ENCODE measurements at regions not wholly inside any gene's neighbourhood (a gene's known extent, or its start where the extent isn't known, plus 50 kb on each side); places are given as distances from the start of the nearest gene placed in this dataset.

DNA sequence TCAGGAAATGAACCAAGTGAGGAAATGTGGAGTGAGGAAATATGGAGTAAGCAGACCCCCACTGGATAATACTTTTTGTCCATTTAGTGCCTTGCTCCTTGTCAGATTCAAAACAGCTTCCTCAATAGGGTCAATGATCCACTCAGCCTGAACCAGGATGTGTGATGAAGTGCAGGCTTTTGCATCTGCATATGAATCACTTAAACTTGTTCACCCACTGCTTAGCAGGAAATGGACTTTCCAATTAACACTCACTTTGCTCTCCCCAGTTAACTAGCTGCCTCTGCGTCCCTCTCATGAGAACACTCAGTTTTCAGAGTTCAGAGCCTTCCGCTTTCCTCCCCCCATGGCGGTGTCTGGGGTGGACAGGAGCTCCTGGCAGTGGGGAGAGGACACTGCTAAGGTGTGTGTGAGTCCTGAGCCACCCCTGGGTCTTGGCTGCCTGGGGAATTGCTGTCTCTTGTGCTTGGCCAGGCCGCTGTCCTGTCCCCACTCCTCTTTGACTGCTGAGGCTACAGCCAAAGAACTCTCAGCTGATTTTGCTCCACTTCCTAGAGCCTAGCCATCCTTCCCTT is 621.8 kb downstream of the CDH26 start:
- Histone ChIP-seq H3K36me3 (ENCODE audit: control insufficient read depth, insufficient read depth, low read length) (no peaks in the 10 kb centered on the region), H3K4me3 (ENCODE audit: low read depth, low read length) (no peak overlapping the region), H3K27me3 (ENCODE audit: control insufficient read depth, insufficient read depth, low read length) (no peaks in the 10 kb centered on the region)
- TF ChIP-seq, protein P1, sequence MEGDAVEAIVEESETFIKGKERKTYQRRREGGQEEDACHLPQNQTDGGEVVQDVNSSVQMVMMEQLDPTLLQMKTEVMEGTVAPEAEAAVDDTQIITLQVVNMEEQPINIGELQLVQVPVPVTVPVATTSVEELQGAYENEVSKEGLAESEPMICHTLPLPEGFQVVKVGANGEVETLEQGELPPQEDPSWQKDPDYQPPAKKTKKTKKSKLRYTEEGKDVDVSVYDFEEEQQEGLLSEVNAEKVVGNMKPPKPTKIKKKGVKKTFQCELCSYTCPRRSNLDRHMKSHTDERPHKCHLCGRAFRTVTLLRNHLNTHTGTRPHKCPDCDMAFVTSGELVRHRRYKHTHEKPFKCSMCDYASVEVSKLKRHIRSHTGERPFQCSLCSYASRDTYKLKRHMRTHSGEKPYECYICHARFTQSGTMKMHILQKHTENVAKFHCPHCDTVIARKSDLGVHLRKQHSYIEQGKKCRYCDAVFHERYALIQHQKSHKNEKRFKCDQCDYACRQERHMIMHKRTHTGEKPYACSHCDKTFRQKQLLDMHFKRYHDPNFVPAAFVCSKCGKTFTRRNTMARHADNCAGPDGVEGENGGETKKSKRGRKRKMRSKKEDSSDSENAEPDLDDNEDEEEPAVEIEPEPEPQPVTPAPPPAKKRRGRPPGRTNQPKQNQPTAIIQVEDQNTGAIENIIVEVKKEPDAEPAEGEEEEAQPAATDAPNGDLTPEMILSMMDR (IDR thresholded peaks at IDR 0.05; ENCODE audit: insufficient read depth, low read depth, low read length) = no peak
- DNase-seq (ENCODE audit: low read depth) = no peak
- ChIA-PET POLR2A (no interaction called here), CTCF (no interaction called here)

DNA sequence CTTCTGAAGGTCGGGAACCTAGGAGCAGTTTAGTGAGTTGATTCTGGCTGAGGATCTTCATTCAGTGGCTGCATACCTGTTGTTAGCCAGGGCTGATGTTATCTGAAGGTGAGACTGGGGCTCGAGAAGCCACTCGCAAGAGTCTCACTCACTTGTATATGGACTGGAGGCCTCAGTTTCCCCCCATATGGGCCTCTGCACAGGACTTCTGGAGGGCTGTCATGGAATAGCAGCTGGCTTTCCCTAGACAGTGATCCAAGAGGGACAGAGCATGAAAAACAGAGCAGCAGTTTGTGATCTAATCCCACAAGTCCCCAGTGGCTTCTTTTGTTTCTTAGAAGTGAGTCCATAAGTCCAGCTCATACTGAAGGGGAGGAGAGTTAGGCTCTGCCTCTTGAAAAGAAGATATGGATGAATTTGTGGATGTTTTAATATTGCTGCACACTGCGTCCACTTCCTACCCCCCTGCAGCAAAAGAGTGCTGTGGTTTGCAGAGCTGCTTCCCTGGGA is 623.4 kb downstream of the CDH26 start:
- H3K27me3 ChIP-seq (ENCODE audit: control insufficient read depth, insufficient read depth, low read length) = no peaks in the 10 kb centered on the region
- ChIA-PET POLR2A (no interaction called here), CTCF (no interaction called here)
- no peaks in the 10 kb centered on the region for H3K36me3 ChIP-seq (ENCODE audit: control insufficient read depth, insufficient read depth, low read length)
- TF ChIP-seq, protein P1 (IDR thresholded peaks at IDR 0.05; ENCODE audit: insufficient read depth, low read depth, low read length) = no peak
- DNase-seq (ENCODE audit: low read depth) = no peak
- no peak overlapping the region for H3K4me3 ChIP-seq (ENCODE audit: low read depth, low read length)

DNA sequence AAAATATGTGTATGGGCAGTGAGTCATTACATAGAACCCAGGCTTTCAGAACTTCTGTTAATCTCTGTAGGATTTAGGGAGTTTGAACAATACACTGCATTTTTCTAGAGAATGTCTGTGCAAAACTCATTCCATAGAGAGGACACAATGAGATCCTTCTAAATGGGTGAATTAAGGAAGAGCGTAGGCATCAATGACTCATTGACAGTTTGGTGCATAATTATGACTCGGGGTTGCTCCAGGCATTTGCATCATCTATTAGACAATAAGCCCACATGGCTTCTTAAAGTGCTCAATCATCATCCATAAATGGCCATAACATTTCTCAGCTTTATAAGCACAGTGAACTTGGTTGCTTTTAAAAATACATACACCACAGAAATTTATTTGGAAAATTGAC is 625.5 kb downstream of the CDH26 start:
- ChIA-PET POLR2A (no interaction called here), CTCF (no interaction called here)
- no peak overlapping the region for H3K4me3 ChIP-seq (ENCODE audit: low read depth, low read length)
- no peak for DNase-seq (ENCODE audit: low read depth)
- TF ChIP-seq, protein P1 (IDR thresholded peaks at IDR 0.05; ENCODE audit: insufficient read depth, low read depth, low read length) = no peak
- no peaks in the 10 kb centered on the region for H3K36me3 ChIP-seq (ENCODE audit: control insufficient read depth, insufficient read depth, low read length)
- no peaks in the 10 kb centered on the region for H3K27me3 ChIP-seq (ENCODE audit: control insufficient read depth, insufficient read depth, low read length)

DNA sequence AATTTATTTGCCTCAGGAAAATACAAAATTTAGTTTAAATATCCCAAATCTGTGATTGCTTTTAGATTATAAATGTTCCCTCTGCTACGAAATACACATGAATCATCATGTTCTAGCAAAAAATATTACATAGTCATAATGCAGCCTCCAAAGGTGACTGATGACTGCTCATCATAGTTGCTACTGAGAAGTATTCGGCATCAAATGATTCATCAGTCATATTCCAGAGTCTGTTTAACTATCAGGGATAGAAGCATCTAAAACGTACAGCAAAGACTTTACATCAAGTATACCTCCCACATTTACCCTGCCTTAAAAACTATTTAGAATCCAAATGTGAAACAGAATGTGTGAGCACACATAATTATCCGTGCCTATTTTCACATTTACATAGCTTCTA is 626.0 kb downstream of the CDH26 start:
- no peaks in the 10 kb centered on the region for H3K36me3 ChIP-seq (ENCODE audit: control insufficient read depth, insufficient read depth, low read length)
- no peak overlapping the region for H3K4me3 ChIP-seq (ENCODE audit: low read depth, low read length)
- H3K27me3 ChIP-seq (ENCODE audit: control insufficient read depth, insufficient read depth, low read length) = no peaks in the 10 kb centered on the region
- CTCF ChIA-PET = no interaction called here
- no peak for DNase-seq (ENCODE audit: low read depth)
- TF ChIP-seq, protein P1 (IDR thresholded peaks at IDR 0.05; ENCODE audit: insufficient read depth, low read depth, low read length) = no peak
- POLR2A ChIA-PET = no interaction called here

DNA sequence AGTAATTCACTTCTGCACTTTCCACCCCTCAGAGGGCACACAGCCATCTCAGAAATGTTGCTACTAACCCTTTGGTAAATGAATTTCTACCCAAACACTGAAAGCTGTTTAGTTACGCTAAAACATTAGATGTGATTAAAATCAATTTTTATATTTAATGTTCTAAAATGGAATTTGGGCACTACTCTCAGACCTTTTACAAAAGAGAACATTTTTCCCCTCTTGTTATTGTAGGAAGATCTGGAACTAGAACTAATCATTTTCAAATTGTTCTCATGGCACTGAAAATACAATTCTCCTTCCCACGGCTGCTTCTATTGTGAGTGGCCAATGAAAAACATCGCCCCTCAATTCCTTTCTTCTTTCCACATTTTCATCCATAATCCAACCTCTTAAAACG is 627.4 kb downstream of the CDH26 start:
- TF ChIP-seq, protein P1 (IDR thresholded peaks at IDR 0.05; ENCODE audit: insufficient read depth, low read depth, low read length) = no peak
- Histone ChIP-seq H3K36me3 (ENCODE audit: control insufficient read depth, insufficient read depth, low read length) (no peaks in the 10 kb centered on the region), H3K27me3 (ENCODE audit: control insufficient read depth, insufficient read depth, low read length) (no peaks in the 10 kb centered on the region), H3K4me3 (ENCODE audit: low read depth, low read length) (no peak overlapping the region)
- ChIA-PET CTCF (no interaction called here), POLR2A (no interaction called here)
- no peak for DNase-seq (ENCODE audit: low read depth)
